Chondrocyte (in vitro differentiated cells): ENCODE measurements at regions not wholly inside any gene's neighbourhood (a gene's known extent, or its start where the extent isn't known, plus 50 kb on each side); places are given as distances from the start of the nearest gene placed in this dataset.
"Not testable (repeated sequence)": the region's sequence is repeated elsewhere in the genome, so short reads cannot be mapped to it uniquely, and the experiment has no call there.

Source experiments
- DNase-seq: peaks from one replicate; pipeline ENCODE4 v3.0.0; 2021; ENCODE audit warnings: mixed read lengths, low spot score
- H3K27ac Mint-ChIP-seq: one replicate; pipeline ENCODE4 v1.8.0; 2021; ENCODE audit warnings: mild to moderate bottlenecking, moderate library complexity, mixed read lengths; ENCODE audit not compliant: unreplicated experiment
- H3K27me3 Mint-ChIP-seq: 2 replicates; pipeline ENCODE4 v1.8.0; 2021; ENCODE audit warnings: low read depth, mixed read lengths
- H3K36me3 Mint-ChIP-seq: 2 replicates; pipeline ENCODE4 v1.8.0; 2021; ENCODE audit warnings: low read depth, mixed read lengths
- H3K4me1 Mint-ChIP-seq: 2 replicates; pipeline ENCODE4 v1.8.0; 2021; ENCODE audit warnings: low read depth, mild to moderate bottlenecking, mixed read lengths
- H3K4me3 Mint-ChIP-seq: one replicate; pipeline ENCODE4 v1.8.0; 2021; ENCODE audit warnings: mild to moderate bottlenecking, moderate library complexity, mixed read lengths; ENCODE audit not compliant: unreplicated experiment
- H3K9me3 Mint-ChIP-seq: 2 replicates; pipeline ENCODE4 v1.8.0; 2021; ENCODE audit warnings: low read depth, mixed read lengths
- CTCF ChIP-seq: fragments of 200-600 bp; sonication (generic); IDR thresholded peaks from 2 replicates; pipeline ENCODE4 v1.5.0; 2021; ENCODE audit warnings: antibody characterized with exemption, mild to moderate bottlenecking, moderate library complexity

- Mint-ChIP-seq H3K36me3 (no peaks in the 10 kb centered on the region), H3K27me3 (no peaks in the 10 kb centered on the region), H3K4me1 (no peaks in the 10 kb centered on the region), H3K4me3 (no peak overlapping the region), H3K27ac (no peak overlapping the region), H3K9me3 (peaks cover 20% of the 10 kb centered on the region)
- no peak for TF ChIP-seq CTCF
- DNase-seq: no peak
Measured at GRCh38 chrX:27241981-27242380, 221.2 kb downstream of the PPP4R3C start.

GRCh38 chrX:27240042-27240441 lies 223.1 kb downstream of the PPP4R3C start:
- not testable (repeated sequence) for H3K4me1 Mint-ChIP-seq, H3K27me3 Mint-ChIP-seq, H3K27ac Mint-ChIP-seq, DNase-seq, H3K4me3 Mint-ChIP-seq, H3K36me3 Mint-ChIP-seq
- H3K9me3 Mint-ChIP-seq: peaks cover 20% of the 10 kb centered on the region

GRCh38 chrX:27236681-27237080 lies 226.5 kb downstream of the PPP4R3C start:
- Mint-ChIP-seq H3K36me3 (no peaks in the 10 kb centered on the region), H3K9me3 (peaks cover 18% of the 10 kb centered on the region), H3K27ac (no peak overlapping the region), H3K27me3 (no peaks in the 10 kb centered on the region), H3K4me3 (no peak overlapping the region), H3K4me1 (no peaks in the 10 kb centered on the region)
- DNase-seq: no peak
- TF ChIP-seq CTCF: no peak

- no peak for TF ChIP-seq CTCF
- no peaks in the 10 kb centered on the region for H3K9me3 Mint-ChIP-seq
- H3K4me3 Mint-ChIP-seq: no peak overlapping the region
- no peak for DNase-seq
- no peaks in the 10 kb centered on the region for H3K27me3 Mint-ChIP-seq
- no peaks in the 10 kb centered on the region for H3K4me1 Mint-ChIP-seq
- H3K27ac Mint-ChIP-seq: no peak overlapping the region
- H3K36me3 Mint-ChIP-seq: no peaks in the 10 kb centered on the region
Measured at GRCh38 chrX:27229721-27230120, 233.4 kb downstream of the PPP4R3C start.

GRCh38 chrX:27222661-27223060 lies 240.5 kb downstream of the PPP4R3C start:
- no peak overlapping the region for H3K4me3 Mint-ChIP-seq
- H3K36me3 Mint-ChIP-seq: peaks cover 2% of the 10 kb centered on the region
- H3K4me1 Mint-ChIP-seq: no peaks in the 10 kb centered on the region
- no peak overlapping the region for H3K27ac Mint-ChIP-seq
- H3K27me3 Mint-ChIP-seq: no peaks in the 10 kb centered on the region
- TF ChIP-seq CTCF: no peak
- peaks cover 14% of the 10 kb centered on the region for H3K9me3 Mint-ChIP-seq
- peak; percentile 56 for DNase-seq

- Mint-ChIP-seq H3K36me3 (no peaks in the 10 kb centered on the region), H3K4me3 (no peak overlapping the region), H3K27ac (no peak overlapping the region), H3K27me3 (no peaks in the 10 kb centered on the region), H3K9me3 (peaks cover 6% of the 10 kb centered on the region), H3K4me1 (no peaks in the 10 kb centered on the region)
- TF ChIP-seq CTCF: peak; percentile 82
- no peak for DNase-seq
Measured at GRCh38 chrX:27186671-27187070, 276.5 kb downstream of the PPP4R3C start.
